22Rv1 (cell line): ENCODE measurements at regions not wholly inside any gene's neighbourhood (a gene's known extent, or its start where the extent isn't known, plus 50 kb on each side); places are given as distances from the start of the nearest gene placed in this dataset.

ENCODE experiments used
- CTCF ChIP-seq: fragments of 450-650 bp; IDR thresholded peaks from 2 replicates; pipeline ENCODE4 v1.5.1; 2017; ENCODE audit warnings: mild to moderate bottlenecking
- ZFX ChIP-seq: fragments of 450-650 bp; IDR thresholded peaks from 2 replicates; pipeline ENCODE4 v1.6.1; 2017; ENCODE audit warnings: antibody characterized with exemption, borderline replicate concordance

GRCh38 chr2:21203976-21204375 lies 80.2 kb downstream of the TDRD15 start:
- no peak for TF ChIP-seq CTCF
- TF ChIP-seq ZFX: no peak
